AG09319 (cell line): ENCODE measurements at regions not wholly inside any gene's neighbourhood (a gene's known extent, or its start where the extent isn't known, plus 50 kb on each side); places are given as distances from the start of the nearest gene placed in this dataset.
"Not testable (repeated sequence)": the region's sequence is repeated elsewhere in the genome, so short reads cannot be mapped to it uniquely, and the experiment has no call there.

ENCODE experiments used
- DNase-seq: peaks from one replicate; pipeline ENCODE4 v3.0.0-alpha.2; 2010; ENCODE audit warnings: low read depth; ENCODE audit errors: extremely low read depth
- CTCF ChIP-seq: IDR thresholded peaks from 2 replicates; pipeline ENCODE4 v1.5.1; 2011; ENCODE audit warnings: low read depth, mild to moderate bottlenecking, inconsistent platforms, low read length, moderate library complexity

- TF ChIP-seq CTCF = no peak
Measured at GRCh38 chr9:72443855-72444254, 77.6 kb upstream of the TMC1 start.

DNA sequence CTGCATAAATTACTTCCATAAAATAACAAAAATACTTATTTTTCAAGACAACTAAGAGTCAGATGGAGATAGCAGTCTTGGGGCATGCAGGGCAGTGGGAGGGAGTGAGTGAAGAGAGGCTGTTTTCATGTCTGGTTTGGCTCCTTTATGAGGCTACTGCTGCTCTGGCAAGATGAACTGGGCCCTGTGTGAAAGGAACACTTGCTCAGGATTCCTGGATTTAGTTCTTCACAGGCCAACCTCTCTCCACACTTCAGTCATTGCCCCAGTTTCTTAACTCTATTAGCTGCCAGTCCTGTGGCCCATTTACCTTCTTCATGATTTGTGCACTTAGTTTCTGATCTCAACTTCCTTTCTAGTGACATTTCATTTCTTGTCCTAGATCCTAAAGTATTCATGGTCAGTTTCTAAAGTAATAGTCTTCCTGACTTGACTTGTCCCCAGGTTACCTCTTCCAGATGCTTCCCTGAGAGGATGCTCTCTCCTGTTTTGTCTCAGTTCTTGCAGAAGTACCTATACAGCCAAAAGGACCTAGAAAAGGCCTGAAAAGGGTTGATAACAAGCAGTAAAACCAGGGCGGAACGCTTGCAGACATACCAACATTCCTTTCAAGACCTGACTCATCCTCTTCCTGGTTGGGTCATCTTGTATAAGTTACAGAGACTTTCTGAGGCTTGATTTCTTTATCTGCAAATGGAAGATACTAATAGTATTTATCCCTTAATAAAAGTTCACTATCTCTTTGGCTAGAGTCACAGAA is 77.0 kb upstream of the ZFAND5 start:
- TF ChIP-seq CTCF = no peak
- DNase-seq = peak; percentile 38

More at GRCh38 chr9:72443855-72444254, 77.6 kb upstream of the TMC1 start:
- DNase-seq = no peak

GRCh38 chr9:72440992-72441847 is 76.2 kb upstream of the ZFAND5 start:
- no peak for TF ChIP-seq CTCF
- no peak for DNase-seq

GRCh38 chr9:72440378-72440777 is 75.4 kb upstream of the ZFAND5 start:
- no peak for TF ChIP-seq CTCF
- DNase-seq = no peak

DNA sequence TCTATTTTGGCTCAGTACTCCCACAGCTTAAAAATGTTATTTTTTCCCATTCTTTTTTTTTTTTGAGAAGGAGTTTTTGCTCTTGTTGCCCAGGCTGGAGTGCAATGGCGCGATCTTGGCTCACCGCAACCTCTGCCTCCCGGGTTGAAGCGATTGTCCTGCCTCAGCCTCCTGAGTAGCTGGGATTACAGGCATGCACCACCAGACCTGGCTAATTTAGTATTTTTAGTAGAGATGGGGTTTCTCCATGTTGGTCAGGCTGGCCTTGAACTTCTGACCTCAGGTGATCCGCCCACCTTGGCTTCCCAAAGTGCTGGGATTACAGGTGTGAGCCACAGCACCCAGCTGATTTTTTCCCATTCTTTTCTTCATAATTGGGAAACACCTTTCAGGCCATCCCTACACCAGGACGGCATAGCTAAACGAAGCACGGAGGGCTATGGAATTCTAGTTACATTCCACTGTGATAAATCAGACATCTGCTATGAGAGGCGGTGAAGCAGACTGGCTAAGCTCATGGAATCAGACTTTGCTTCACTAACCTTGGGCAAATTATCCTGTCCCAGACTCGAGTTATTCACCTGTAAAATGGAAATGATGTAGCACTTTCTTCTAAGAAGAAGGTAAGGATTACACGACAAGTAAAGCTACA is 68.7 kb upstream of the ZFAND5 start:
- DNase-seq = not testable (repeated sequence)

DNA sequence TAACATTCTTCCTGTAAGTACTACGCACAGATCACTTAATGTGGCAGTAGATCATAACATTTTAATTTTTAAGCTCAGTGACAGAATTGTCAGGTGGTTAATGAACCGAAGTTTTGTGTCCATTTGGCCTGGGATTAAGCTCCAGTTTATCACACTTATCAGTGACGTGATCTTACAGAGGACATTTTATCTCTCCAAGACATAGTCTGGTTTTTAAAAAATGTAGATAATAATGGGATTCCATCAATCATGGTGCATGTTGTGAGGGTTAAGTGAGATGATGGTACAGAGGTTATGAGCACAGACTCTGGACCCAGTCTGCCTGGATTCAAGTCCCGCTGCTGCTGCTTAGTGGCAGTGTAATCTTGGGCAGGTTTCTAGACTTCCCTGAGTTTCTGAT is 66.0 kb upstream of the ZFAND5 start:
- DNase-seq = no peak
- no peak for TF ChIP-seq CTCF

DNA sequence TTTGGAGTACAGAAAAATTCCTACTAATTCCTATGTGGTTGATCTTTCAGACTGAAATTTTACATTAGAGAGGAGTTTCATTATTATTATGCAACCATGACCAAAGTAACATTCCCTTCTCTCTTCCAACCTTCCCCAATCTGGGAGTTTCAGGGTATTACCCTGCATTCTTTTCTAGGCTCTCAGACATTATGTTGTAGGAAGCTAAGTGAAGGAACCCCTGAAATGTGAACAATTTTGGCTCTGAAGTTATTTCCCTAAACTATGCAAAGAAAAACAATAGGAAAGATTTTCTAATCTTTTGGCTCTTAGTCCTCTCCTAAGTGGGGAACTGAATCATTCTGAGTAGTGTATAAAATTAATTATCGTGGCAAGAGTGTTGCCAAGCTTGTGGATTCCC is 63.3 kb upstream of the ZFAND5 start:
- peak; percentile 65 for DNase-seq
- no peak for TF ChIP-seq CTCF
